GM04504 (cell line): ENCODE measurements at regions not wholly inside any gene's neighbourhood (a gene's known extent, or its start where the extent isn't known, plus 50 kb on each side); places are given as distances from the start of the nearest gene placed in this dataset.

Source experiments
- DNase-seq: peaks from one replicate; pipeline ENCODE4 v3.0.0-alpha.2; 2012; ENCODE audit warnings: low read depth

- no peak for DNase-seq
Measured at GRCh38 chr9:95757439-95757838, 118.1 kb upstream of the ERCC6L2 start.

- peak; percentile 68 for DNase-seq
Measured at GRCh38 chr9:95756986-95757385, 118.5 kb upstream of the ERCC6L2 start.

- no peak for DNase-seq
Measured at GRCh38 chr9:95756101-95756500, 119.4 kb upstream of the ERCC6L2 start.

GRCh38 chr9:95755421-95755730, 120.1 kb upstream of the ERCC6L2 start:
- no peak for DNase-seq

GRCh38 chr9:95754533-95755420, 120.7 kb upstream of the ERCC6L2 start:
- DNase-seq: no peak

- no peak for DNase-seq
Measured at GRCh38 chr9:95753762-95754465, 121.6 kb upstream of the ERCC6L2 start.

GRCh38 chr9:95752129-95752731, 123.3 kb upstream of the ERCC6L2 start:
- no peak for DNase-seq

GRCh38 chr9:95751520-95751790, 124.0 kb upstream of the ERCC6L2 start:
- DNase-seq: no peak

- DNase-seq: no peak
Measured at GRCh38 chr9:95750725-95751519, 124.6 kb upstream of the ERCC6L2 start.

- DNase-seq: no peak
Measured at GRCh38 chr9:95749493-95749892, 126.0 kb upstream of the ERCC6L2 start.

GRCh38 chr9:95746408-95747180, 128.9 kb upstream of the ERCC6L2 start:
- DNase-seq: no peak

- DNase-seq: no peak
Measured at GRCh38 chr9:95742821-95743220, 132.7 kb upstream of the ERCC6L2 start.

- peak; percentile 29 for DNase-seq
Measured at GRCh38 chr9:95741631-95742030, 133.9 kb upstream of the ERCC6L2 start.

GRCh38 chr9:95740217-95741004, 135.1 kb upstream of the ERCC6L2 start:
- peak; percentile 57 for DNase-seq

- DNase-seq: no peak
Measured at GRCh38 chr9:95738438-95738837, 137.1 kb upstream of the ERCC6L2 start.

- no peak for DNase-seq
Measured at GRCh38 chr9:95736891-95737522, 138.5 kb upstream of the ERCC6L2 start.

GRCh38 chr9:95736370-95736769, 139.1 kb upstream of the ERCC6L2 start:
- no peak for DNase-seq

GRCh38 chr9:95735701-95736100, 139.8 kb upstream of the ERCC6L2 start:
- no peak for DNase-seq

GRCh38 chr9:95733741-95734666, 141.5 kb upstream of the ERCC6L2 start:
- no peak for DNase-seq
